PC-9 (cell line): ENCODE measurements at regions not wholly inside any gene's neighbourhood (a gene's known extent, or its start where the extent isn't known, plus 50 kb on each side); places are given as distances from the start of the nearest gene placed in this dataset.

Experiments
- BruUV-seq: library from RNA; stranded (reverse); fragments of 400-500 nt; replicated peaks from 2 replicates; lab custom pipeline; 2021; lab: Mats Ljungman, UMichigan
- CTCF ChIA-PET: fragments of 300-600 bp; sonication (Branson Sonifier 250); formaldehyde crosslinking; loops from one replicate; lab custom pipeline; 2022; ENCODE audit warnings: antibody characterized with exemption; lab: Charles Lee
- POLR2A ChIA-PET: fragments of 300-600 bp; sonication (Branson Sonifier 250); formaldehyde crosslinking; loops from one replicate; lab custom pipeline; 2022; ENCODE audit warnings: antibody characterized with exemption; ENCODE audit not compliant: unreplicated experiment; lab: Charles Lee
- DNase-seq, 2 experiments: peaks; one replicate each; pipeline versions ENCODE4 v3.0.0 to v3.0.0-alpha.2; 2015 to 2022; ENCODE audit warnings: mixed read lengths in 1 of 2
- H2AFZ ChIP-seq: fragments of 200-600 bp; sonication (generic); 2 replicates; pipeline ENCODE4 v1.8.1; 2017; ENCODE audit warnings: antibody characterized with exemption
- H3F3A ChIP-seq: fragments of 200-600 bp; sonication (generic); 2 replicates; pipeline ENCODE4 v1.8.1; 2017; ENCODE audit warnings: antibody characterized with exemption, mild to moderate bottlenecking, low read depth; ENCODE audit not compliant: insufficient read depth
- H3K27ac ChIP-seq: fragments of 200-600 bp; sonication (generic); 2 replicates; pipeline ENCODE4 v1.6.1; 2016; ENCODE audit warnings: mixed run types
- H3K27me3 ChIP-seq: fragments of 200-600 bp; sonication (generic); 2 replicates; pipeline ENCODE4 v1.6.1; 2016; ENCODE audit warnings: low read depth, mixed run types; ENCODE audit not compliant: insufficient read depth
- H3K36me3 ChIP-seq: fragments of 200-600 bp; sonication (generic); 2 replicates; pipeline ENCODE4 v1.6.1; 2016; ENCODE audit warnings: low read depth, mixed run types
- H3K4me1 ChIP-seq: fragments of 200-600 bp; sonication (generic); replicated peaks from 2 replicates; pipeline ENCODE4 v1.6.1; 2016; ENCODE audit warnings: mixed run types; ENCODE audit not compliant: insufficient read depth
- H3K4me2 ChIP-seq: fragments of 200-600 bp; sonication (generic); 2 replicates; pipeline ENCODE4 v1.6.1; 2017; ENCODE audit warnings: mixed run types
- H3K4me3 ChIP-seq: fragments of 200-600 bp; sonication (generic); 2 replicates; pipeline ENCODE4 v1.6.1; 2016; ENCODE audit warnings: mixed run types
- H3K79me2 ChIP-seq: fragments of 200-600 bp; sonication (generic); 2 replicates; pipeline ENCODE4 v1.6.1; 2017; ENCODE audit warnings: low read depth, mixed run types
- H3K9me2 ChIP-seq: fragments of 200-600 bp; sonication (generic); 2 replicates; pipeline ENCODE4 v1.8.1; 2017; ENCODE audit warnings: mild to moderate bottlenecking; ENCODE audit not compliant: insufficient read depth
- H3K9me3 ChIP-seq: fragments of 200-600 bp; sonication (generic); 2 replicates; pipeline ENCODE4 v1.8.1; 2016; ENCODE audit warnings: low read depth; ENCODE audit not compliant: insufficient read depth
- H4K20me1 ChIP-seq: fragments of 200-600 bp; sonication (generic); 2 replicates; pipeline ENCODE4 v1.8.1; 2017; ENCODE audit not compliant: insufficient read depth
- EZH2 ChIP-seq: fragments of 200-600 bp; sonication (generic); IDR thresholded peaks from 2 replicates; pipeline ENCODE4 v1.8.0; 2017; ENCODE audit warnings: antibody characterized with exemption, low read depth
- intact Hi-C: fragments of 100-400 bp; cut with micrococcal nuclease; formaldehyde crosslinking; loops from one replicate; pipeline ENCODE4 v1.10.0; 2022; ENCODE audit not compliant: unreplicated experiment
- TF ChIP-seq, protein P1 (sequence below): fragments of 200-600 bp; sonication (generic); conservative IDR thresholded peaks from 2 replicates; pipeline ENCODE4 v1.6.1; 2017; ENCODE audit warnings: mixed run types, antibody characterized with exemption, mild to moderate bottlenecking, moderate library complexity

DNA sequence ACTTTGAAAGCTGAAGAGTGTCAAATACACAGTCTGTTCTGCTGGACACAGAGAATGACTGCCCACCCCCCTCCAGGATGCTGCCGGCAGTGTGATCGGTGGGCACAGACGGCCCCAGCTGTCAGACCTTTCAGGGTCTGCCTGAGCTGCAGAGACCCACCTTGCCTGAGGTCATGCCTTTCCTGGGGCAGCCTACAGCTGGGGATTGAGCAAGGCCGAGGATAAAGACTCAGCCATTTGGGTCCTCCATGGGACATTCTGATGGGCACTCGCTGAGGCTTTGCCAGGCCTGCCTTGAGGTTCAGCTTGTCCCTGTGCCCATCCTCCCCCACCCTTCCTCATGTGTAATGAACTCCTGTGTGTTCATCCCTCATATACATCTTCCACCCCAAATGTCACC, 102.3 kb upstream of the SMAD3 start:
- TF ChIP-seq EZH2 = no peak
- TF ChIP-seq, protein P1, sequence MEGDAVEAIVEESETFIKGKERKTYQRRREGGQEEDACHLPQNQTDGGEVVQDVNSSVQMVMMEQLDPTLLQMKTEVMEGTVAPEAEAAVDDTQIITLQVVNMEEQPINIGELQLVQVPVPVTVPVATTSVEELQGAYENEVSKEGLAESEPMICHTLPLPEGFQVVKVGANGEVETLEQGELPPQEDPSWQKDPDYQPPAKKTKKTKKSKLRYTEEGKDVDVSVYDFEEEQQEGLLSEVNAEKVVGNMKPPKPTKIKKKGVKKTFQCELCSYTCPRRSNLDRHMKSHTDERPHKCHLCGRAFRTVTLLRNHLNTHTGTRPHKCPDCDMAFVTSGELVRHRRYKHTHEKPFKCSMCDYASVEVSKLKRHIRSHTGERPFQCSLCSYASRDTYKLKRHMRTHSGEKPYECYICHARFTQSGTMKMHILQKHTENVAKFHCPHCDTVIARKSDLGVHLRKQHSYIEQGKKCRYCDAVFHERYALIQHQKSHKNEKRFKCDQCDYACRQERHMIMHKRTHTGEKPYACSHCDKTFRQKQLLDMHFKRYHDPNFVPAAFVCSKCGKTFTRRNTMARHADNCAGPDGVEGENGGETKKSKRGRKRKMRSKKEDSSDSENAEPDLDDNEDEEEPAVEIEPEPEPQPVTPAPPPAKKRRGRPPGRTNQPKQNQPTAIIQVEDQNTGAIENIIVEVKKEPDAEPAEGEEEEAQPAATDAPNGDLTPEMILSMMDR = no peak
- POLR2A ChIA-PET = no interaction called here
- CTCF ChIA-PET = no interaction called here

DNA sequence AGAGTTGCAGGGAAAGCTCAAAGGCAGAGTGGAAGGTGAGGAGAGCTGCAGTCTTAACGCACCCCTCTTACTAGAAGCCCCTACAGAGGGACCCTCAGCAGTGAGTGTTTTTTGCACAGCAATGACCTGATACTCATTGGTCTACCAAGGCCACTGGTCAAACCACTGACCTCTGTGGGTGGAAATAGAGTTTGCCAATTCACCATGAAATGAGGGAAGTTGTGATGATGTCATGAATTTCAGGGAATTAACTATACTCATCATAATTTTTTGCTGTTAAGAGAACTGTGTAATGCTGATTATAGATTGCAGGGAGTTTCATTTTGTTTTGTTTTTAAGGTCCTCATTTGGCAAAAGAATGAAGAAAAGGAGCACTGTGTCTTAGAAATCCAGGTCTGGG, 101.7 kb upstream of the SMAD3 start:
- no TSS peak for BruUV-seq
- H4K20me1 ChIP-seq = no peaks in the 10 kb centered on the region
- H2AFZ ChIP-seq = no peak overlapping the region
- H3K4me1 ChIP-seq = no peaks in the 10 kb centered on the region
- H3F3A ChIP-seq = no peaks in the 10 kb centered on the region
- no peaks in the 10 kb centered on the region for H3K79me2 ChIP-seq
- no peaks in the 10 kb centered on the region for H3K36me3 ChIP-seq
- H3K4me2 ChIP-seq = no peak overlapping the region
- no peaks in the 10 kb centered on the region for H3K9me2 ChIP-seq
- intact Hi-C loops = no loop called here
- POLR2A ChIA-PET = interaction anchor here (0.5 kb wide), 1 partner anchor 99 kb away, joined by 11 read pairs; no protein-coding TSS in a partner anchor
- CTCF ChIA-PET = no interaction called here
- no peaks in the 10 kb centered on the region for H3K9me3 ChIP-seq
- H3K27me3 ChIP-seq = no peaks in the 10 kb centered on the region
- TF ChIP-seq EZH2 = no peak
- TF ChIP-seq, protein P1 = no peak
- H3K27ac ChIP-seq = no peak overlapping the region
- no peak overlapping the region for H3K4me3 ChIP-seq
- DNase-seq = no peak

More for the DNA sequence above, 102.3 kb upstream of the SMAD3 start:
- Histone ChIP-seq H3K27ac (no peak overlapping the region), H3F3A (no peaks in the 10 kb centered on the region), H3K4me2 (no peak overlapping the region), H4K20me1 (no peaks in the 10 kb centered on the region), H3K4me1 (no peaks in the 10 kb centered on the region), H3K4me3 (no peak overlapping the region), H3K9me3 (no peaks in the 10 kb centered on the region), H2AFZ (no peak overlapping the region), H3K27me3 (no peaks in the 10 kb centered on the region), H3K79me2 (no peaks in the 10 kb centered on the region), H3K36me3 (no peaks in the 10 kb centered on the region), H3K9me2 (no peaks in the 10 kb centered on the region)
- DNase-seq = no peak
- intact Hi-C loops = no loop called here
- no TSS peak for BruUV-seq

DNA sequence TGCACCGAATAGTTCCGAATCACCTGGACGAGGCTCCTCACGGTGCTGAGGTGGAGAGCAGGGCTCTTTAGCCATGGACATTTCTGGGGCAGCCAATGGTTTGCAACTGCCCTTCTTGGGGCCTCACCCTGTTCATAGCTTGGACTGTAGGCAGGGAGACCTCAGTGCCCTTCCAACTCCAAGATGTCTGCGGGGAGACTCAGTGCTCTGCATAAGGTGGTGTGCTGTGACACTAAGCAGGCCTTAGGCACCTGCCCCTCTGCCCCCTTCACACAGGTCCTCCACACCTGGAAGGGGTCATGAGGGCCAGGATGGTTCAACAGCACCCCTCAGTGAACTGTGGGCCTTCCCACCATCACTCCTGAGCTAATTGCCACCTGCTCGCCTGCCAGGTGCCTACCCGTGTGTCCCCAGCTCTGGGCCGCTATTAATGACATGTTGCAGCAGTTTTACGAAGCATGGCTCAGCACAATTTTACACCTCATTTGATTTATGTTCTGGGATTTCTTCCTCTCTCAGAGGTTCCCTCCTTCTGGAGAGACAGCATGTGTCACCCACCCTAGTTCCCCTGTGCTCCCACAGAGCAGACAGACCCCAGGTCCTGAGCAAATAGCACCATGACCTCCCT, 101.2 kb upstream of the SMAD3 start:
- Histone ChIP-seq H4K20me1 (no peaks in the 10 kb centered on the region), H3K4me3 (no peak overlapping the region), H3K79me2 (no peaks in the 10 kb centered on the region), H3K9me2 (no peaks in the 10 kb centered on the region), H3K36me3 (no peaks in the 10 kb centered on the region), H3K9me3 (no peaks in the 10 kb centered on the region), H3K4me1 (no peaks in the 10 kb centered on the region), H3K4me2 (no peak overlapping the region), H3K27me3 (no peaks in the 10 kb centered on the region), H3K27ac (no peak overlapping the region), H3F3A (no peaks in the 10 kb centered on the region), H2AFZ (no peak overlapping the region)
- CTCF ChIA-PET = no interaction called here
- no peak for DNase-seq
- POLR2A ChIA-PET = interaction anchor here (0.5 kb wide), 1 partner anchor 99 kb away, joined by 11 read pairs; no protein-coding TSS in a partner anchor
- BruUV-seq = no TSS peak
- no peak for TF ChIP-seq EZH2
- TF ChIP-seq, protein P1 = no peak
- intact Hi-C loops = no loop called here
